Prostate gland (tissue), 2 donors: ENCODE measurements at regions not wholly inside any gene's neighbourhood (a gene's known extent, or its start where the extent isn't known, plus 50 kb on each side); places are given as distances from the start of the nearest gene placed in this dataset.

Source experiments
- CTCF ChIP-seq, 4 experiments: fragments of 200-600 bp in 2 of 4; fragments of 450-650 bp in 2 of 4; sonication (generic) in 2 of 4; IDR thresholded peaks; 1 replicate in 3 of 4; 2 replicates in 1 of 4; pipeline ENCODE4 v1.5.1; 2016 to 2019; ENCODE audit warnings: antibody characterized with exemption in 4 of 4, mild to moderate bottlenecking in 2 of 4, moderate library complexity in 2 of 4
- POLR2A ChIP-seq: fragments of 450-650 bp; IDR thresholded peaks from one replicate; pipeline ENCODE4 v1.6.1; 2016; ENCODE audit warnings: antibody characterized with exemption, mild to moderate bottlenecking

GRCh38 chr18:43542016-43542415 is 264.7 kb upstream of the SYT4 start:
- TF ChIP-seq CTCF (IDR thresholded peaks at IDR 0.05) (no peak), POLR2A (no peak)
